Astrocyte (in vitro differentiated cells and primary cell): ENCODE measurements at regions not wholly inside any gene's neighbourhood (a gene's known extent, or its start where the extent isn't known, plus 50 kb on each side); places are given as distances from the start of the nearest gene placed in this dataset.

Source experiments
- CTCF ChIP-seq: IDR thresholded peaks from 2 replicates; pipeline ENCODE4 v1.5.1; 2011; ENCODE audit warnings: low read depth, mild to moderate bottlenecking, inconsistent platforms, low read length, moderate library complexity; ENCODE audit not compliant: insufficient read depth
- EZH2 ChIP-seq: IDR thresholded peaks from 2 replicates; pipeline ENCODE4 v1.6.1; 2012; ENCODE audit warnings: mild to moderate bottlenecking, low read length, inconsistent platforms; ENCODE audit not compliant: insufficient read depth

GRCh38 chr5:174601946-174602345 lies 122.4 kb upstream of the MSX2 start:
- TF ChIP-seq EZH2: no peak
- no peak for TF ChIP-seq CTCF
